ENCODE measurements at regions not wholly inside any gene's neighbourhood (a gene's known extent, or its start where the extent isn't known, plus 50 kb on each side); places are given as distances from the start of the nearest gene placed in this dataset.

DNA sequence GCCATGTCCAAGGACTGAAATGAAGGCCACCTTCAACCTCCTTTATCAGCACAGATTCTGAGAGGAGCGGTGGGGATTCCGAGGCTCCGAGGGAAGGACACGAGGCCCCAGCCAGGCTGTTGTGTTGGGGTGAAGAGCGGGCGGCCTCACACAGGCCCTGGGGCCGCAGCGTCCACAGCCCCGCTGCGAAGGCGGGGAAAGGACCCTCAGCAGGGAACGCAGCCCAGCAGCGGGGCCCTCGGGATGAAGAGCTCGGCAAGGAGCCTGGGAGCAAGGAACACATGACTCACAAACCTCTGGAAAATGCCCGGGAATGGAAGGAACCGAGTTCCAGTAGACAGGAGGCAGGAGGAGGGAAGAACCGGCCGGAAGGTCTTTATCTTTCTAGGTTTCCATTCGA, 227.2 kb downstream of the BRD1 start:
- no peak for DNase-seq

DNA sequence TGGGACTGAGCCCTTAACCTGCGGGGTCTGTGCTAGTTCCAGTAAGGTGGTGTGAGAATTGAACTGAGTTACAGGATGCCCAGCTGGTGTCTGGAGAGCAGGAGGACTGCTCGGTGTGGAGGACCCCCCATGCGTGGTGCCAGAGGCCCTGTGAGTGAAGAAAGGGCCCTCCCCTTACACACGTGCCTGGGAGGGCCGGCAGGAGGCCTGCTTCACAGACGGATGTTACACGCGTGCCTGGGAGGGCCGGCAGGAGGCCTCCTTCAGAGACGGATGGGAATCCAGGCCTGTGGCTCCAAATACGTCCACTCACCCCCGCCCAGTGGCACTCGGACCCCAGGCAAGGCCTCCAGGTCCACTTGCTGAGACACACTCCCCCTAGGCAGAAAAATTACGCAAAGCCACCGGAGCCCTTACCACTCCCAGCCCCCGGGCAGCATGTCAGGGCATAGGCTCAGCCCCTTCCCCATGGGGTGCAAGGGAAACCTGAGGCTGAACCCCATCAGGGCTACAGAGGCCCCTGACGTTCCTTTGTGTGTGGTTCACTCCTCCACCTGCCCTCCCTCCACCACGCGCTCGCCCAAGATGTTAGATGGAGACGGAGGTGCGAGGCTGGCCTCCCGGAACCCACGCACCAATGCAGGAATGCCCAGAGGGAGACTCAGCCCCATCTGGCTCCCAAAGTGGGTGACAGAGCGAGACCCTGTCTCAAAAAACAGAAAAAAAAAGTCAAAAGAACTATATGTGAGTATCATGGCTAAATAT, 227.8 kb downstream of the BRD1 start:
- DNase-seq, result no peak

DNA sequence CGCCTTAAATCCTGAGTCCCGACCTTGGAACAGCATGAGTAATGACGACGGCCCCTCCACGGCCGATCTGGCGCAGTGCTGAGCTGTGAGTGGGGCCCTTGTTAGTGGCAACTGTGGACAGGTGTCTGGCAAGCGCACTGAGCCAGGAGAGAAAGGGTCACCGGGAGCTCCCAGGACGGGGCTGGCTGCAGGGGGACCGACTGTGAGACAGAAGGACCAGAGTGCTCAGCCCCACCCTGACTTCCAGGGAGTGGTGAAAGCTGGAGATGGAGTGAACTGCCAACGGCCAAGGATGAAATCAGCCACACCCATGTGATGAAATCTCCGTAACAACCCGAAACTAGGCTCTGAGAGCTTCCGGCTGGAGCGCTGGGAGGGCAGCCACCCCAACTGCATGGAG, 228.6 kb downstream of the BRD1 start:
- DNase-seq, result no peak

DNA sequence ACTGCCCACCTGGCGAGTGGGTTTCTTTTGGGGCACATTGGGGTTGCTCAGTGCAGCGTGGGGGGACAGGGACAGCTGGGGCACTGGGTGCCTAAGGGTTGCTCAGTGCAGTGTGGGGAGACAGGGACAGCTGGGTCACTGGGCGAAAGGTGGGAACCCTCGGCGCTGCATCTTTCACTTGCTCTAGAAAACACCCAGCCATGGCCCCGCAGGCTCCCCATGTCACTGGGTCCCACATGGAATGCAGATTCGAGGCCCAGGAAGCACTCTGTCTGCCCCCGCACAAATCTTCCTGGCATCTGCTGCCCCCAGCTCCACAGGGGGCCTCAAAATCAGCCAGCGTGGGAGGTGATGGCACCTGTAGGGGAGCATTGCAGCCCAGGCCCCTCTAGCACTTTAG, 229.3 kb downstream of the BRD1 start:
- DNase-seq, result no peak

DNA sequence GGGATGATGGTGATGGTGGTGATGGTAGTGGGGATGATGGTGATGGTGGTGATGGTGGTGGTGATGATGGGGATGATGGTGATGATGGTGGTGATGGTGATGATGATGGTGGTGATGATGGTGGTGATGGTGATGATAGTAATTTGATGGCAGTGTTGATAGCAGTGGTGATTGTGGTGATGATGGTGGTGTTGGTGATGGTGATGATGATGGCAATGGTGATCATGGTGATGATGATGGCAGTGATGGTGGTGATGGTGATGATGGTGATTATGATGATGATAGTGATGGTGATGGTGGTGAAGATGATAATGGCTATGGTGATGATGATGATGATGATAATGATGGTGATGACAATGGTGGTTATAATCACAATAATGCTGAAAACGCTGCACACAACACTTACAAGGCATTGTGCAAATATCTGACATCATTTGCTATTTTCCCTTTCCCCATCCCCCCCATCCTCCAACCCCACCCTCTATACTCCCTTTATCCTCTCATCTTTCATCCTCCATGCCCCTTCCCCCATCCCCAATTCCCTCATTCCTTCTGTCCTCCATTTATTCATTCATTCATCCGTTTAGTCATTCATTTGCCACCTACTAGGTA, 230.1 kb downstream of the BRD1 start:
- no peak for DNase-seq

DNA sequence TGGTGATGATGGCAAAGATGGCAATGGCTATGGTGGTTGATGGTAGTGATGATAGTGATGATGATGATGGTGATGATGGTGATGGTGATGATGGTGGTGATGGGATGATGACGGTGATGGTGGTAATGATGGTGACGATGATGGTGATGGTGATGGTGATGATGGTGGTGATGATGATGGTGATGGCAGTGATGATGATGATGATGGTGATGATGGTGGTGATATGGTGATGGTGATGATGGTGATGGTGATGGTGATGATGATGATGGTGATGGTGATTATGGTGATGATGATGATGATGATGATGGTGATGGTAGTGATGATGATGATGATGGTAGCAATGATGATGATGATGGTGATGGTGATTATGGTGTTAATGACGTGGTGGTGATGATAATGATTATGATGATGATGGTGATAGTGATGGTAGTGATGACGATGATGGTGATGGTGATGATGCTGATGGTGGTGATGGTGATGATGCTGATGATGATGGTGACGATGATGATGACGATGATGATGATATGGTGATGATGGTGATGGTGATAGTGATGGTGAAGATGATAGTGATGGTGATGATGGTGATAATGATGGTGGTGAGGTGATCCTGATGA, 232.1 kb downstream of the BRD1 start:
- DNase-seq, result no peak

DNA sequence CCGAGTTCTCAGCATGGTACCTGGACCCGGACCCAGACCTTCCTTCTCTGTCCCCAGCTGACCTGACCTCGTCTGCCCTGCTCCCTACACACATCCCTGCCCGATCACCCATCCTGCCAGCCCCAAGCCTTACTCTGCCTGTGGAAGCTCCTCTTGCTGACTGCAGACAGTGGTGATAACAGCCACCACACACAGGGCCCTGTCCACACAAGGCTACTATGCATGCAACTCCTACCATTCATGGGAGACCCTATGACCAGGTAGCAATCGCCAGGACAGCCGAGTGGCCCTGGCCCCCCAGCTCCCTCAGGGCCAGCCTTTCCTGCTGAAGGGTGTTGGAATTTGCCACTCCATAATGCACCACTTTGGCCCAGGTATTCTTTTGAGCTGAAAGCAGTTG, 233.6 kb downstream of the BRD1 start:
- no peak for DNase-seq

DNA sequence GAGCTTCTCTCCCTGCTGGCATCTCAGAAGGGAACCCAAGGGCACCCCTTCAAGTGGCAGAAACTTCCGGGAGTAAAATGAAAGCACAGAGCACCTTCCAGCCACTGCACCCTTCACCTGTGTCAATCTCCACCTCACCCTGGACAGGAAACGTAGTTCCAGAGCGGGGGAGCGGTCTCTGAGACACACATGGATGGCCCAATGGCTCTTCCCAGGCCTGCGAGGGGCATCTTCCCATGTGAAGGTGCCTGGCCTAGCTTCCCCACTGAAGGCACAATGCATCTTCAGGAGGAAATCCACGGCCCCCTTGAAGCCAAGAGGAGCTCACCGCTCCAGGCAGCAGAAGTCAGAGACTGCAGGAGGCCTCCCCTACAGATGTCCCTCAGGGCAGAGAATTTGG, 234.2 kb downstream of the BRD1 start:
- no peak for DNase-seq

DNA sequence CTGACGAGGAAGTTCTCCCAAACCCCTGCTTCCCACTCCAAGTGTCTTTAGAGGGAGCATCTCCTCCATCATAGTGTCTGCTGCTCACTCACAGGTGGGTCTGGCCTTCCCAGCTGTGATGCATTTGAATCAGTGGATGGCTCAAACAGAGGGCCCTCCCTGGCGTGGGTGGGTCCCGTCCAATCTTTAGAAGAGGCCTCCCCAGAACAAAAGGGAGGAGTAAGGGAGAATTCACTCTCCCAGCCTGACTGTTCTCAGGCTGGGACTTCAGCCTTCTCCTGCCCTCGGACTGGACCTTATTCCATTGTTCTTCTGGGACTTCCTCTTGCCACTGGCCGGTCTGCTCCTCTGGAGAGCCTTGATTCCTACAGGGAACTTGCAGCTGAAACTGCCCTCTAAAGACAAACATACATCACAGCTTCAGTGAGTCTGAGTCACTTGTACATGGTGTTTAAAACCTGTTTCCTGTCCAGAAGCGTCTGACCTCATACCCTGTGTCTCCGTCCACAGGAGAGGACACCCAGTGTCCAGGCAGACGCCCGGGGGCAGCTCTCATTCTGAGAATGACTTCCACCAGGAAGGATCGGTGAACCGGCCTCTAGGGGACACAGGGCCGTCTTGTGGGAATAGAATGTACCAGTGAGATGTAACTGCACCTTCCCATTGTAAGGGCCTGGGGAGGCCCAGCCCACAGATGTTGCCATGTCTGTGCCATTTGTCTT, 234.7 kb downstream of the BRD1 start:
- DNase-seq, result no peak

DNA sequence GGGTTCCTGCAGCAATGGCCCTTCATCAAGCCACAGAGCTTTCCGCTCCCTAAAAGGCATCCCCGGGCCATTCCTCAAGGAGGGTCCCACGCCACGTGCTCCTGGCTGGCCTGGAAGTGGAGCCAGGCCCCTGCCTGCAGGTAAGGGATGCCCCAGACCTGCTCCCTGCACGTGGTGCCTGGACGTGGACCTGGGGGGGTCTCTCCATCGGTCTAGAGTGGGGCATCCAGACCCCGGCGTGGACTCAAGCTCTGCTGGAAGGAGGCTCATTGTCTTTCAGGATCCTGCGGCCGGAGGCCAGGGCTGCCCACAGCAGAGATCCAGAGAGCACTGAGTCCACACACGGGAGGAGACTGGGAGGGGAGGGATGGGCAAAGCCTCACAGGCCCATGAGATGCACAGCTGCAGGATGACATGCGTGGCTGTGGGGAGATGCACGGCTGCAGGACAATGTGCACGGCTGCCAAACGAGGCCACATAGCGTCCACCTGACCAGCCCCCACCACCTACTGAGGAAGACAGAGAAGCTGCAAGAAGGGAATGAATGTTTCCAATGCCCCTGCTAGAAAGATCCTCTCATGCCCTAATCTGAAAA, 236.7 kb downstream of the BRD1 start:
- DNase-seq, result no peak

DNA sequence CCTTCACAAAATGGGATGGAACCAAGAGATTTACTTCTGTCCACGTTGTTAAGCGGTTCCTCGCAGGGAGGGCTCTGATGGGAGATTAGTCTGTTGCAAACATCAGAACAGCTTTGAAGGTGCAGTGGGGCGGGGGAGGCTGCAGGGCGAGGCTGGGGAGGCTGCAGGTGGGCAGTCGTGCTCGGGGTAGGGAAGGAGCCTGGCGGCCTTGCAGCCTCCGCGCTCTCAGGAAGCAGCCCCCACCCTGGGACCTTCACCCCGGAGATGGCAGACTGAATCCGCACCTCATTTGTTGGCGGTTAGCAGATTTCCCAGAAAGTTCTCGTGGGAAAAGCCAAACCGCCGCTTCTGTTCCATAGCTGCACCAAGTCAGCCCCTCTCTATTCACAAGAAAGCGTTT, 237.3 kb downstream of the BRD1 start:
- DNase-seq, result no peak

DNA sequence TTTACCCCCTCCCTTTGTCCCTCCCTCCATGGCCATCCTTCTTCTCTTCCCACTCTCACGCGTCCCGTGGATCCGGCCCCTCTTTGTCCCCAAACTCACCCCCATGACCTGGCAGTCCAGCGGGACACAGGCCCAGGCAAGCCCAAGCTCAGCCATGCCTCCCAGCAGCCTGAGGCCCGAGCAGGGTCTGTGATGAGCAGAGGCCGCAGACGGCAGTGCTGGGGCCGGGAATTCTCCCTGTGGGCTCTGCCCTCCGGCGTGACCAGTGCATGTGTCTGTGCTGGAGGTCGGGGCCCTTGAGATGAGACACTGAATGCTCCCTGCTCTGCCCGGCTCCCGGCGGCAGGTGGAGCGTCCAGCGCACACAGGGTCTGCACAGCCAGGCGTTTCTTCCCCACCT, 237.9 kb downstream of the BRD1 start:
- DNase-seq, result no peak

DNA sequence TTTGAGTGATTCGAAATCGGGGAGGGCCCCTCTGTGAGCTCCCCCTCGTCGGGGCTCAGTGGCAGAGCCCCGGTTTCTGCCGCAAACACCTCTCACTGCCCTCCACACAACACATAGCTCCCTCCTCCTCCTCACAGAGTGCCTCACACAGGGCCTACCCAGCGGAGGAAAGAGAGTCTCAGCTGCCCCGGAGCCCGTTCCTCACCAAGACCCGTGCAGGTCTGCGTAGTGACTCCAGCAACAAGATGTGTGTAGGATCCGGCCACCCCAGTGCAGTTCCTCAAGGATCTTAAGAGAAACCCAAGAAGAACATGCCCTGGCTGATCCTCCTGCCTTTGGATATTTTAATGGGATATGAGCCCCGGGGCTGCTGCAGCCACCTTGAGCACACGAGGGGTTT, 238.4 kb downstream of the BRD1 start:
- DNase-seq, result no peak

DNA sequence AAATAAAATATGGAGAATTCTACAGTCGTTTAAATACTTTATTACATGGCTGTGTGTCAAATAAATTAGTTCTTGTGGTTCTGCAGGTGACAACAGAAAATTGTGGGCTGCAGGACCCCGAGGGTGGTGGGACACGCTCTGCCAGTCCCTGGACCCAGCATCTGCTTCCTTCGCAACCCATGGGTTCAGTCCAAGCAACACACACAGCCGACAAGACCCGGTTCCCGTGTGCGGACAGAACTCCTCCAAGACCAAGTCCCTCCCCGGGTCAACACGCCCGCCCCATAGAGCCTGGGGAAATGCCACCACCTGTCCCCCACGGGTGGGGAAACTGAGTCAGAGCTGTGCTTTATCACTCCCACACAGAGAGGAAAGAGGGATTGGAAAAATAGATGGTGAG, 238.9 kb downstream of the BRD1 start:
- no peak for DNase-seq

DNA sequence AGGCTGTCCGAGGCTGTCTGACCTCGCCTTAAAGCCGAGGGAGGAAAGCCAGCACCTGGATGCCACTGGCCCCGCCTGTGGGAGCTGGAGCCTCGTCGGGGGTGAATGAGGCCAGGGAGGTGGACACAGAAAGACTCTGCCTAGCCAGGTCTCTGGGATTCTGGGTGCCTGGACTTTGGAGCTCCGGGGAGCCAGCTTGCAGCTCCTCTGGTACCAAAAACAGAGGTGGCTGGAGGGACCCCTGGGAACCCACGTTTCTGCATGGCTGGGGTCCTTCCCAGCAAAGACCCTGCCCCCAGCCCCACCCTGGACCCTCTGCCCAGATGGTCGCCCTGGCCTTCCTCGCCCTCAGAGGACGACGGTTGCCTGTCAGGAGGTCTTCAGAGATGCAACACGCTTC, 239.7 kb downstream of the BRD1 start:
- no peak for DNase-seq

DNA sequence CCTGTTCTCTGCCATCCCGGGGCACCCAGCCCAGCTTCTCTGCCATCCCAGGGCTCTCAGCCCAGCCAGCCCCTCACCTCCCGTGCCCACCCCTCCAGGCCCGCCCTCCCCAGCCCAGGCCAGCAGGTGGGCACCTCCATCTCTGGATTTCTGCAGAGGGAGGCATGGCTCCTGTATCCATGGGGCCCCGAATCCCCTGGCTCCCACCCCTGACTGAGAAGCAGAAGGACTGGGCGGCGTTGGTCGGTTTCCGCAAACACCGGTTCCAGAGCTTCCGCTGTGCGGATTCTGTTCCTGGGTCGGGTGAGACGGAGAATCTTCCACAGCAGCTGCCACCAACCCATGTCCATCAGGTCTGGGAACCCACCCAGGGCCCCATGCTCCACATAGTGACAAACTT, 240.3 kb downstream of the BRD1 start:
- DNase-seq, result no peak

DNA sequence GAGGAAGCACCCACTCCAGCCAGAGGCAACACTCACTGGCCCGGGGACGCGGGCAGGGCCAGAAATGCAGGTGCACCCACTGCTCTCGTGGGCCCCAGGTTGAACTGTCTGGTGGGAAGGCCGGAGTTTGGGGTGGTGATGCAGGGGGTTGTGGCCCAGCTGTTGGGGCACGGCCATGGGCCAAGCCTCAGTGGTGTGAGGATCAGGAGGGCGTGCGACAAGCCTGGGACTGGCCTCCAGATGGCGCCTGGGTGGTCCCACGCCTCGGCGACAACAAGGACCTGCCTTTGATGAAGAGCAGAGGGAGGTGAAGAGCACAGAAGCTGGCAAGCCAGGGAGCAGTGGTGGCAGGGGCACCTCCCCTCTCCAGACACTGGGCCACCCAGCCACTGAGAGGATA, 240.8 kb downstream of the BRD1 start:
- DNase-seq, result no peak

DNA sequence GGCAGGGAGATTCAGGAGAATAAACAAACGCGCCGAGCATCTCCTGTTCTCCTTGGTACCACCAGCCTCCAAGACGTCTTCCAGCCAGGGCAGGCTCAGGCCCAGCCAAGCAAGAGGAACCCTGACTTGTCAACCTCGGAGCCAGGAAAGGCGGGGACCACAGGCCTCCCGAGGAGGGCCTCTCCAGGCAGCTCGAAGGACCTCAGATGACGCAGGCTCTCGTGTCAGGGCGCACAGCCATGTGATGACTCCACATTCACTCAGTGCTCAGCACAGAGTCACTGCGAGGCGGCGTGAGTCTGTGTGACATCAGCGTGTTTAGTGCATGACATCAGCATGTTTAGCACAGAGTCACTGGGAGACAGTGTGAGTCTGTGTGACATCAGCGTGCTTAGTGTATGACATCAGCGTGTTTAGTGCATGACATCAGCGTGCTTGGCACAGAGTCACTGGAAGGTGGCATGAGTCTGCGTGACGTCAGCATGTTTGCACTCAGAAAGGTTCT, 241.4 kb downstream of the BRD1 start:
- no peak for DNase-seq

DNA sequence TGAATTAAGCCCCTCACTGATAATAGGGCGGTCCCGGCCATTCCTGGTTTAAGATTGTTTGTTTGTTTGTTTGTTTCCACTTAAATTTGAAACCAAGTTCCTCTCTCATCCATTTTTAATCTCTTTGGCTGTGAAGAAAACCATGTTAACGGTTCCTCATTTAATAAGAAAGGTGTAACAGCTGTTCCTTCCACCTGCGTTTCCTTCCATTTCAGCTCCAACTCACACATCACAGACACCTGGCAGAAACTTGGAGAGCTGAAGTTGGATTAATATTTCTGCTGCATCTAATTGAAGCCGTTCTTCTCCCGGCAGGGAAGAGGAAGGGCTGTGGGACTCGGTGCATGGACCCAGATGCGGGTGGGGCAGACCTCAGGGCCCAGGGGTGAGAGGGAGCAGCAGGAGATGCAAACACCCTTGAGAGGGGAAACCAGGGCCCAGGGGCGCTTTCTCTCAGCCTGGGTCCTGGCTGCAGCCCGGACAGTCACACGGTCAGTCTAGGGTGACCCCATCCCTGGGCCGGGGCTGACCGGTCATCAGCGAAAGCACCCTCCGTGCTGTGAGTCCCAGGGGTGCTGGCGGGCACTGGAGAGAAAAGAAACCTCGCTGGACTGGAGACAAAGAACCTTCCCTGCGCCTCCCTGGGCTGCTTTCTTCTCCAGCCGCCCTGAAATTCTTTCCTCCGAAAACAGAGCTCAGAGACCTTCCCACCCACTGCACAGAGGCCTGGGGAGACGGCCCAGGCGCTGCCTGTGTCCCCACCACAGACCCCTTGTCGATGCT, 242.0 kb downstream of the BRD1 start:
- no peak for DNase-seq

DNA sequence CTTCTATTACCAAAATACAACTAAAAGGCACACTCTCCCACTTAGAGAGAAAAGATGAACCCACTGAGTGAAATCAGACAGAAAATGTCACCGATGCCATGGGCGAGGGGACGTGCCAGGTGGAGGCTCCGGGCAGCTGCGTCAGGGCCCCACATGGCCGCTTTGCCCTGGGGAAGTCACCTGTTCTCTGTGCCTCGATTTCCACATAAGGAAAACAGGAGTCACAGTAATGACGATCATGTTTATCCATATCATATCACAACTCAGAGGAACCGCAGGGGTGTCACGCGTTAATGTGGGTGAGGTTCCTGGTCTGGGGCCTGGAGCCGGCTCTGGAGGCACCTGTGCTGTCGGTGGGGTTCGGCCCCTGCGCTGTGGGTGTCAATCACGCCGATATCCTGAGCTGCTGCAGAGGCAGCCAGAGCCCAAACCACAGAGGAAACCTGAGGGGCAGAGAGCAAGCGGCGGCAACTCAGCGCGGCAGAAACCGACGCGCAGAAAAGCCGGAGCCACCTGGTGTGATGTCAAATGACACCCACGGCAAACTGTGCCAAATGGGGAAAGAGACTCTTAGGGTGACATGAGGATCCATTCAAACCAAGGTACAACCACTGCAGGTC, 243.7 kb downstream of the BRD1 start:
- no peak for DNase-seq

DNA sequence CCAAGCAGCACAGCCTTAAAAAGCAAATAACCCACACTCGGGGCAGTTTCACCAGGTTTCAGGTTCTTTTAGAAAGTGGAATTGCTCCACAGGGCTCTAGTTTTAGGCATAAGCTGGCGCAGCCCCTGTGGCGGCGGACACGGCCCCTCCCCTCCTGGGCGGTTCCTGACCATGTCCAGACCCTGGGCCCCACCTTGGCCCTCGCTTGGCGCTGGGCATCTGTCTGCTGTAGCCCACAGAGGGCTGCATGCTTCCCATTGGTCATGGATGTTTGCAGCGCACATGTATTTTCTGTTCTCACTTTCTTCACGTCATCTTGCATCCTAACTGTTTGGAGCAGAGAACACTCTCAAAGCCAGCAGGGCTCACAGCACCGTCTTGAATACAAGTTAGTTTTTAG, 244.3 kb downstream of the BRD1 start:
- DNase-seq, result no peak

DNA sequence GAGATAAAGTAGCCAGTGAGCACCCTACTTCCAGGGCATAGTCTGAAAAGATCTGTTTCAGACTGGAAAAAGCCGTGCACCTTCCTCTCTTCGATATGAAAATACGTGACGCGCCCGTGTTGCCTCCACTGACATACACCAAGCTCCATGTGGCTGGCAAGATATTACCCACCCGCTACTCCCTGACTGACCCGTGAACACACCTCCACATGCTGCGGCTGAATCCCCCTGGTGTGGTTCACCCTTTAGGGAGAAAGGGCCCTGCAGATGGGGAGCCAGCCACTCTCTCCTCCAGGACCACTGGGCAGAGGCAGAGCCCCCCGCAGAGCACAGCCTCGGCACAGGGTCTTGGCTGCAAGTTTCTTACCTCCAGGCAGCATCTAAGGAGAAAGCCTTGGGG, 245.0 kb downstream of the BRD1 start:
- DNase-seq, result no peak
